Pancreas (tissue), 10 donors: ENCODE measurements at regions not wholly inside any gene's neighbourhood (a gene's known extent, or its start where the extent isn't known, plus 50 kb on each side); places are given as distances from the start of the nearest gene placed in this dataset.

ENCODE experiments used
- ATAC-seq, 4 donors: fragments of 200-7000 bp; cut with Tn5 transposase; one replicate each; pipeline versions ENCODE4 v1.8.0 to v1.9.1; 2020; ENCODE audit warnings: mild to moderate bottlenecking in 4 of 4, moderate library complexity in 4 of 4
- DNase-seq, 6 donors: peaks; one replicate each; pipeline ENCODE4 v3.0.0-alpha.2; 2020
- FAIRE-seq: peaks from 2 replicates; lab custom pipeline; 2012; peaks lifted over from hg19 to GRCh38; lab: Jason Lieb, UNC
- H3K27ac ChIP-seq, 4 donors: fragments of 200-600 bp; sonication (generic); 1 replicate in 3 of 4; 2 replicates in 1 of 4; pipeline versions ENCODE4 v1.5.0 to v1.8.0; 2020
- H3K27me3 ChIP-seq, 4 donors: fragments of 200-600 bp; one replicate each; pipeline ENCODE4 v1.8.0; 2021
- H3K36me3 ChIP-seq, 3 donors: fragments of 200-600 bp; sonication (generic) in 1 of 3; one replicate each; pipeline versions ENCODE4 v1.5.0 to v1.8.0; 2020 to 2021
- H3K4me1 ChIP-seq, 3 donors: fragments of 200-600 bp; one replicate each; pipeline ENCODE4 v1.8.0; 2021
- H3K4me3 ChIP-seq, 4 donors: fragments of 200-600 bp; sonication (generic) in 2 of 4; one replicate each; pipeline versions ENCODE4 v1.5.0 to v1.8.0; 2020 to 2021
- H3K9me3 ChIP-seq, 4 donors: fragments of 200-600 bp; one replicate each; pipeline ENCODE4 v1.8.0; 2021
- CTCF ChIP-seq, 4 donors: fragments of 200-600 bp; sonication (generic) in 3 of 4; IDR thresholded peaks; one replicate each; pipeline versions ENCODE4 v1.5.0 to v1.8.0; 2021; ENCODE audit warnings: antibody characterized with exemption in 4 of 4
- WGBS, 2 donors: extraction: QIAGEN DNeasy Blood & Tissue Kit; methylation state at CpG; one replicate each; pipeline ENCODE4 v1.1.7; 2013; 5-methylcytosine and 5-hydroxymethylcytosine counted together
- intact Hi-C, 3 donors: fragments of 100-400 bp; cut with DNase I; formaldehyde crosslinking; loops; one replicate each; pipeline versions ENCODE4 v1.11.1 to v1.14.2; 2022
- donor health status: healthy with polysubstance abuse.
- donor health status: DM: no; HTN: no; CAD: no; lungs with moderate emphysema.
- donor health status: DM: no; HTN: no; CAD: no.
- donor health status: control.
- donor health status: control.
- donor health status: Bipolar disorder and iron deficiency.
- donor health status: DM: yes; HTN: yes; CAD: no.
- donor health status: DM: no; HTN: no; CAD: no.
- donor health status: DM: no; HTN: no; CAD: no.
- donor health status: DM: yes; HTN: yes; CAD: no.

- no peaks in the 10 kb centered on the region for H3K9me3 ChIP-seq
- ATAC-seq (no peak), DNase-seq (no peak), FAIRE-seq (no peak)
- H3K36me3 ChIP-seq: no peaks in the 10 kb centered on the region
- H3K4me1 ChIP-seq: no peaks in the 10 kb centered on the region
- no peak overlapping the region for H3K27ac ChIP-seq
- 47 to 51% methylated on average over 5 of the region's 5 CpGs for WGBS, 2 donors
- TF ChIP-seq CTCF (IDR thresholded peaks at IDR 0.05): no peak
- H3K27me3 ChIP-seq: no peaks in the 10 kb centered on the region
- intact Hi-C loops: no loop called here
- no peak overlapping the region for H3K4me3 ChIP-seq
Measured at GRCh38 chr1:193753038-193753756, 566.8 kb upstream of the B3GALT2 start.

GRCh38 chr1:193749868-193750267 lies 563.5 kb upstream of the B3GALT2 start:
- H3K4me3 ChIP-seq: no peak overlapping the region
- no peak for TF ChIP-seq CTCF (IDR thresholded peaks at IDR 0.05)
- no peaks in the 10 kb centered on the region for H3K4me1 ChIP-seq
- no peaks in the 10 kb centered on the region for H3K9me3 ChIP-seq
- H3K27me3 ChIP-seq: no peaks in the 10 kb centered on the region
- WGBS, 2 donors: 82 to 88% methylated on average over 2 of the region's 2 CpGs
- no peak for DNase-seq
- FAIRE-seq: no peak
- no peaks in the 10 kb centered on the region for H3K36me3 ChIP-seq
- no peak overlapping the region for H3K27ac ChIP-seq
- intact Hi-C loops: no loop called here
- ATAC-seq: no peak

GRCh38 chr1:193747579-193747978 lies 561.2 kb upstream of the B3GALT2 start:
- Histone ChIP-seq H3K4me1 (no peaks in the 10 kb centered on the region), H3K36me3 (no peaks in the 10 kb centered on the region), H3K27me3 (no peaks in the 10 kb centered on the region), H3K4me3 (no peak overlapping the region), H3K27ac (no peak overlapping the region), H3K9me3 (no peaks in the 10 kb centered on the region)
- no peak for TF ChIP-seq CTCF (IDR thresholded peaks at IDR 0.05)
- FAIRE-seq: no peak
- intact Hi-C loops: no loop called here
- no peak for ATAC-seq
- no peak for DNase-seq
- WGBS, 2 donors: 79 to 89% methylated on average over 1 of the region's 1 CpG

GRCh38 chr1:193741228-193741627 lies 554.8 kb upstream of the B3GALT2 start:
- 53 to 61% methylated on average over 2 of the region's 2 CpGs for WGBS, 2 donors
- Histone ChIP-seq H3K4me3 (no peak overlapping the region), H3K27me3 (no peaks in the 10 kb centered on the region), H3K27ac (no peak overlapping the region), H3K4me1 (no peaks in the 10 kb centered on the region), H3K36me3 (no peaks in the 10 kb centered on the region), H3K9me3 (no peaks in the 10 kb centered on the region)
- ATAC-seq (no peak), FAIRE-seq (no peak), DNase-seq (no peak)
- no peak for TF ChIP-seq CTCF (IDR thresholded peaks at IDR 0.05)
- intact Hi-C loops: no loop called here

GRCh38 chr1:193740762-193741161 lies 554.3 kb upstream of the B3GALT2 start:
- H3K27ac ChIP-seq: no peak overlapping the region
- H3K9me3 ChIP-seq: no peaks in the 10 kb centered on the region
- 47 to 61% methylated on average over 1 of the region's 1 CpG for WGBS, 2 donors
- DNase-seq (no peak), ATAC-seq (no peak), FAIRE-seq (no peak)
- no peaks in the 10 kb centered on the region for H3K4me1 ChIP-seq
- intact Hi-C loops: no loop called here
- no peak overlapping the region for H3K4me3 ChIP-seq
- H3K36me3 ChIP-seq: no peaks in the 10 kb centered on the region
- H3K27me3 ChIP-seq: no peaks in the 10 kb centered on the region
- TF ChIP-seq CTCF (IDR thresholded peaks at IDR 0.05): no peak
